Small intestine (tissue), 7 donors: ENCODE measurements at regions not wholly inside any gene's neighbourhood (a gene's known extent, or its start where the extent isn't known, plus 50 kb on each side); places are given as distances from the start of the nearest gene placed in this dataset.
A peak's percentile ranks its signal among the peaks of the same experiment; 100 is the strongest.

Source experiments
- DNase-seq, 2 donors: peaks; one replicate each; pipeline versions ENCODE4 v3.0.0 to v3.0.0-alpha.2; 2013
- FAIRE-seq: peaks from 2 replicates; lab custom pipeline; 2012; peaks lifted over from hg19 to GRCh38; lab: Jason Lieb, UNC
- H3K27ac ChIP-seq, 3 donors: one replicate each; pipeline ENCODE4 v1.5.1; 2013; ENCODE audit warnings: low read length in 2 of 3, mild to moderate bottlenecking in 2 of 3, control low read depth in 1 of 3, inconsistent platforms in 1 of 3, low read depth in 1 of 3, moderate library complexity in 1 of 3
- H3K27me3 ChIP-seq, 3 donors: one replicate each; pipeline ENCODE4 v1.6.1; 2013; ENCODE audit warnings: low read length in 3 of 3, inconsistent platforms in 1 of 3; ENCODE audit not compliant: control insufficient read depth in 3 of 3, insufficient read depth in 3 of 3
- H3K36me3 ChIP-seq, 3 donors: one replicate each; pipeline ENCODE4 v1.6.1; 2013; ENCODE audit warnings: low read length in 3 of 3, inconsistent platforms in 1 of 3, low read depth in 1 of 3, mild to moderate bottlenecking in 1 of 3, moderate library complexity in 1 of 3; ENCODE audit not compliant: control insufficient read depth in 3 of 3, insufficient read depth in 2 of 3
- H3K4me1 ChIP-seq, 3 donors: one replicate each; pipeline ENCODE4 v1.6.1; 2013; ENCODE audit warnings: low read length in 2 of 3, inconsistent platforms in 1 of 3, low read depth in 1 of 3, mild to moderate bottlenecking in 1 of 3, moderate library complexity in 1 of 3; ENCODE audit not compliant: control insufficient read depth in 3 of 3, insufficient read depth in 2 of 3
- H3K4me3 ChIP-seq, 3 donors: one replicate each; pipeline ENCODE4 v1.5.1; 2013; ENCODE audit warnings: low read length in 3 of 3, control low read depth in 1 of 3, inconsistent platforms in 1 of 3, low read depth in 1 of 3, mild to moderate bottlenecking in 1 of 3, moderate library complexity in 1 of 3
- H3K9me3 ChIP-seq, 2 donors: one replicate each; pipeline ENCODE4 v1.6.1; 2013; ENCODE audit warnings: low read depth in 1 of 2, low read length in 1 of 2; ENCODE audit not compliant: control insufficient read depth in 2 of 2, insufficient read depth in 1 of 2
- WGBS, 3 donors: extraction: QIAGEN DNeasy Blood & Tissue Kit; methylation state at CpG; one replicate each; pipeline ENCODE4 v1.1.7; 2013; 5-methylcytosine and 5-hydroxymethylcytosine counted together
- donor health status: healthy with polysubstance abuse.
- donor health status: control.
- donor health status: control.
- donor health status: Bipolar disorder and iron deficiency.
- donor health status: healthy.

DNA sequence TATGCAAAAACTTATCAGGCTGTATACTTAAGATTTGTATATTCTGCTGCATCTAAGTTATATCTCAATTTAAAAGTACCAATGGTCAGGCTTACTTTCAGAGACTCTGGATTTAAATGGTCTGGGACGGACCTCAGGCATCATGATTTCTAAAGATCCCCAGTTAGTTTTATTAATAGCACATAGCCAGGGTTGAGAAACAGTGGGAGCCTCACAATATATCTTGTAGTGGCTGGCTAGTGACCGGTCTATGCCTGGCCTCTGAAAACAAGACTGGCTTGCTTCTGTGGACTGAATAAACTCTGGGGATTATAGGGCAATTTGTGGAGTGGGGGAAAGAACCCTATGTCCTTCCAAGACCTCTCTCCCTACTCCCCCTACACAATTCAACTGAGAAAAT, 162.5 kb upstream of the SLC1A4 start:
- no peak for FAIRE-seq

DNA sequence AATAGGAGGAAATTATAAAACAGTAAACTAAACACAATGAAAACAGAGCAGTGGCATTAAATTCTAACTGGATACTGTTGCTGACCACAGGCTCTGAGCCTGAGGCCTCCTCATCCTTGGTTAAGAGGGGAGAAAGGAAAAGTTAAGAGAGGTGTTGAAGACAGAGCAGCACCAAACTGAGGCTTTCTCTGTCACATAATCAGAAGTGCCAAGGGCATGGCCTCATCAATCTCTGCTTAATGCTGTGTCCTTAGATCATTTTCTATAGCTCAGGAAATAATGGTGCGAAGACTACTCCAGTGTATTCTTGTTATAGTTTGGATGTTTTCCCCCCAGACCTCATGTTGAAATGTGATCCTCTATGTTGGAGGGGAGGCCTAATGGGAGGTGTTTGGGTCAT, 160.9 kb upstream of the SLC1A4 start:
- peaks cover 0 to 9% (median 0%) of the 10 kb centered on the region in 3 donors for H3K4me1 ChIP-seq
- no peaks in the 10 kb centered on the region for H3K36me3 ChIP-seq
- WGBS, 3 donors = 94 to 100% (median 98%) methylated on average over 1 of the region's 1 CpG
- no peak for DNase-seq
- no peak for FAIRE-seq
- no peak overlapping the region for H3K4me3 ChIP-seq
- no peaks in the 10 kb centered on the region for H3K9me3 ChIP-seq
- H3K27me3 ChIP-seq = no peaks in the 10 kb centered on the region
- no peak overlapping the region for H3K27ac ChIP-seq

More for the DNA sequence above, 162.5 kb upstream of the SLC1A4 start:
- Histone ChIP-seq H3K27ac (no peak overlapping the region), H3K9me3 (peaks cover 0 to 4% of the 10 kb centered on the region in 2 donors), H3K27me3 (no peaks in the 10 kb centered on the region), H3K4me3 (no peak overlapping the region), H3K4me1 (peaks cover 0 to 9% (median 0%) of the 10 kb centered on the region in 3 donors), H3K36me3 (no peaks in the 10 kb centered on the region)
- no peak for DNase-seq
- WGBS, 3 donors = 93 to 98% (median 93%) methylated on average over 2 of the region's 2 CpGs

DNA sequence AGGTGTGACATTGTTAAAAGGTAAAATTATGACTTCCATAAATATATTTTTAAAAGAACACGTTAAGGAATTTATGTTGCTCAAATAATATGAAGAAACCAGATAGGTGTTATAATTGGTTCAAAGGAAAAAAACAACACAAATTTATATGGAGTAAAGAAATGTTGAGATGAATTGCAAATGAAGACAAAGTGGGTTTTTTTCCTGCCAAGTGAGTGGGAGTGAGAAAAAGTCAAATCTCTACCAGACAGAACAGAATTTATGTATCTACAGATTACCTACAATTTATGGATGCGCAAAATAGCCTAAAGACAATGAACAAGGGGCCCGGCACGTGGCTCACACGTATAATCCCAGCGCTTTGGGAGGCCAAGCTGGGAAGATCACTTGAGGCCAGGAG, 159.7 kb upstream of the SLC1A4 start:
- H3K27me3 ChIP-seq = peaks cover 0 to 4% (median 0%) of the 10 kb centered on the region in 3 donors
- WGBS, 3 donors = 94 to 98% (median 97%) methylated on average over 6 of the region's 6 CpGs
- H3K4me1 ChIP-seq = peaks cover 0 to 9% (median 0%) of the 10 kb centered on the region in 3 donors
- no peaks in the 10 kb centered on the region for H3K36me3 ChIP-seq
- H3K27ac ChIP-seq = no peak overlapping the region
- H3K9me3 ChIP-seq = no peaks in the 10 kb centered on the region
- FAIRE-seq = no peak
- no peak overlapping the region for H3K4me3 ChIP-seq
- no peak for DNase-seq

DNA sequence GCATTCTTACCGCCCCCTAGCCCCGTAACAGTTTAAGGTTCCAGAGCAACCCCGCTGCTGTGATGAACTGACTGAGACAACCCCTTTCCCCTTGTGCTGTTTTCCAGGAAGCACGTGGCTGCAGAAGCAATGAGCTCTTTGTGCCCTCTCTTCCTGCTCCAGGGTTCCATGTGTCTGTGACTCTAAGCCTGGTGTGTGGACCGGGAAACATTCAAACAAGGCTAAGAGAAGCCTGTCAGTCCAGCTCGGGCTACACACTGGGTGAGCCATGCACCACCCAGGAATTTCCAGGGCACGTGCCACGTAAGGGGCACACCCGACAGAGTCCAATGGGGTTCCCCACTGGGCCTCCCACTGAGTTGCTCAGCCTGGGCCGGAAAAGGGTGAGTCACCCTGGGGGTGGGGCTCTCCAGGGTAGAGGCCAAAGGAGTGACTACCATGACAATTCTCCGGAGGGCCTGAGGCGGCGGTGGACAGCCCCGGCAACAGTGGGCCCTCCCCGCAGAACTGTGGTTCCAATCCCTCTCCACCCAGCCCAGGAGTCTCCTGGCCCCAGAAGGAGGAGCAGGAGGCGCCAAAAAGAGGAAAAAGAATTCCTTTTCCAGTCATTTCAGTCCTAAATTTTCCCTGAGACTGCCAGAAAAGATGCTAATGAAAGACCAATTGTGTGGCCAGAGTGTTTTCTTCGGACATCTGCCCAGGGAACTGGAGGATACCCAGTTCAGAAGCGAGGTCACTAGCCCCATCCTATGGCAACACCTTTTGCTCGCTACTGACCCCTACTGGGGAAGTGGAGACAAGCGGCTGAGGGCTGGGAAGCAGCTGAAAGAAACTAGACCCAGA, 157.8 kb upstream of the SLC1A4 start:
- no peaks in the 10 kb centered on the region for H3K36me3 ChIP-seq
- WGBS, 3 donors = 28 to 45% (median 36%) methylated on average over 20 of the region's 20 CpGs
- H3K4me1 ChIP-seq = peaks cover 0 to 9% (median 0%) of the 10 kb centered on the region in 3 donors
- no peak for FAIRE-seq
- no peaks in the 10 kb centered on the region for H3K9me3 ChIP-seq
- H3K27me3 ChIP-seq = peaks cover 0 to 9% (median 0%) of the 10 kb centered on the region in 3 donors
- H3K27ac ChIP-seq = peak overlapping the region; percentile 76 to 90 (median 81)
- H3K4me3 ChIP-seq = no peak overlapping the region
- DNase-seq = peak; percentile 94 to 96

DNA sequence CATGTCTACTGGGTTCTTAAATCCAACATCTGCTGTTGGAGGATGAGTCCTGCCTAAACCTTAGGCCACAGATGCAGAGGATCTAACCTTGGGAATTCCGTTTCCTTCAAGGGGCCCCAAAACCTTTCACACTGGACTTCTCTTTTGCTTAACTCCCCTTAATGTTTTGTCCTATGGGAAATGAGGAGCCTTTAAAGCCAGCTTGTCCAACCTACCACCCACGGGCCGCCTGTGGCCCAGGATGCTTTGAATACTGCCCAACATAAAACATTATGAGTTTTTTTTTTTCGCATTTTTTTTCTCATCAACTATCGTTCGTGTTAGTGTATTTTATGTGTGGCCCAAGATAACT, 157.2 kb upstream of the SLC1A4 start:
- peak overlapping the region; percentile 76 to 90 (median 81) for H3K27ac ChIP-seq
- no peak for FAIRE-seq

DNA sequence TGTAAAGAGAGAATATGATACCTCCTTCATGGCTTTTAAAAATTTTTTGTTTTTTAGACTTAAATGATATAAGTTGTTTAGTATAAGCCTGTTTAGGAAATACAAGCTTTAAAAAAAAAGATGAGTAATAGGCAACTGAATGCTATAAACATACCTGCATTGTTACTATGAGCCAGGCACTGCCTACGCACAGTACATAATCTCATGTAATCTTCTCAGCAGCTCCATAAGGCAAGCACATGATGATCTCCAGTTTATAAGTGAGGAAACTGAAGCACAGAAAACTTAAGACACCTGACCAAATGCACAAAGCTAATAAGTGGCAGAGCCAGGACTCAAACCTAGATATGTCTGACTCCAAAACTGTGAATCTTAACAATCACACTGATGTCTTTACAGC, 156.3 kb upstream of the SLC1A4 start:
- 49 to 100% (median 91%) methylated on average over 1 of the region's 1 CpG for WGBS, 3 donors
- no peaks in the 10 kb centered on the region for H3K36me3 ChIP-seq

More for the DNA sequence above, 157.2 kb upstream of the SLC1A4 start:
- H3K4me3 ChIP-seq = no peak overlapping the region
- no peaks in the 10 kb centered on the region for H3K36me3 ChIP-seq
- no peaks in the 10 kb centered on the region for H3K9me3 ChIP-seq
- peaks cover 0 to 9% (median 0%) of the 10 kb centered on the region in 3 donors for H3K27me3 ChIP-seq
- peaks cover 0 to 9% (median 0%) of the 10 kb centered on the region in 3 donors for H3K4me1 ChIP-seq
- 78 to 84% (median 79%) methylated on average over 6 of the region's 6 CpGs for WGBS, 3 donors
- DNase-seq = no peak

DNA sequence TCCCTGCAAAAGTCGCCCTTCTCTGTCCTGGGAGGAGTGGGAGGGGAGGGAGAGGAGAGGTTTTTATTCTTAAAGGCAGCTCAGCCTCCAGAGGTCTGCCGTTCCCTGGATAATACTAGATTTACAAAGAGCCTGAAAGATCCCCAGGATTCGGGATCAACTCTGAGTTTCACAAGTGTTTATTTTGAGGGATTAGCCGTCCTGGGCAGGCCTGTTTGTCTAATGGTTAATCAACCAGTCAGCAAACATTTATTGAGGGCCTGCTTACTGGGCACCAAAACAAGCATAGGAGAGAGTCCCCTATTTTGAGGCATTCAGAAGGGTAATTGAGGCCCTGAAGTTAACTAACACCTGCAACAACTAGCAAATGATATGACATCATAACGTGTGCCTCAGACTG, 152.6 kb upstream of the SLC1A4 start:
- no peak overlapping the region for H3K27ac ChIP-seq
- H3K4me3 ChIP-seq = no peak overlapping the region
- peaks cover 0 to under 1% (median 0%) of the 10 kb centered on the region in 3 donors for H3K4me1 ChIP-seq
- no peaks in the 10 kb centered on the region for H3K36me3 ChIP-seq
- no peak for DNase-seq
- H3K9me3 ChIP-seq = no peaks in the 10 kb centered on the region
- WGBS, 3 donors = 50 to 63% (median 56%) methylated on average over 5 of the region's 5 CpGs
- H3K27me3 ChIP-seq = peaks cover 0 to 9% (median 0%) of the 10 kb centered on the region in 3 donors
- FAIRE-seq = no peak

More for the DNA sequence above, 156.3 kb upstream of the SLC1A4 start:
- no peak for DNase-seq
- peaks cover 0 to 9% (median 0%) of the 10 kb centered on the region in 3 donors for H3K4me1 ChIP-seq
- no peak for FAIRE-seq
- H3K27me3 ChIP-seq = peaks cover 0 to 9% (median 0%) of the 10 kb centered on the region in 3 donors
- H3K4me3 ChIP-seq = no peak overlapping the region
- no peaks in the 10 kb centered on the region for H3K9me3 ChIP-seq
- H3K27ac ChIP-seq = no peak overlapping the region

DNA sequence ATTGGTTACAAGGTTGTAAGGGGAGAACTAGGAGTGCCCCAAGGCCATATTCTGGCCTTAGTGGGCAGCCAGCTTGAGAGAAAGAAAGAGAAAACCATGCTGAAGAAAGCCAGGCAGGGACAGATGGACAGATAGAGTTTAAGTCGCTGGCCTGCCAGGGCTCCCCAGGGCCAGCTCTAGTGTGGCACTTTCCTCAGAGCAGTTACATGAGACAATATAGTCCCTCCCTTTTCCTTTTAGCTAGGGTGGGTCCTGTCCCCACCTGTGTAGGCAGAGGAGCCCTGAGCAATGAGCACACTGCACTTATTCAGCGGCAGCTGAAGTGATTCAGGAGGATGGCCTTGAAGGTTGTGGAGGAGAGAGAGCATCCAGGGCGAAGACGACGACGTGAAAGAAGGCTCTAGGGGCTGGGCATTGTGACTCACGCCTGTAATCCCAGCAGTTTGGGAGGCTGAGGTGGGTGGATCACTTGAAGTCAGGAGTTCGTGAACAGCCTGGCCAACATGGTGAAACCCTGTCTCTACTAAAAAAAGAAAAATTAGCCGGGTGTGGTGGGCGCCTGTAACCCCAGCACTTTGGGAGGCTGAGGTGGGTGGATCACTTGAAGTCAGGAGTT, 152.0 kb upstream of the SLC1A4 start:
- Histone ChIP-seq H3K4me1 (no peaks in the 10 kb centered on the region), H3K27me3 (peaks cover 0 to 9% (median 0%) of the 10 kb centered on the region in 3 donors), H3K4me3 (no peak overlapping the region), H3K36me3 (no peaks in the 10 kb centered on the region), H3K27ac (no peak overlapping the region), H3K9me3 (no peaks in the 10 kb centered on the region)
- WGBS, 3 donors = 67 to 77% (median 76%) methylated on average over 10 of the region's 10 CpGs
- FAIRE-seq = no peak
- no peak for DNase-seq
